BE2C (cell line): ENCODE measurements at regions not wholly inside any gene's neighbourhood (a gene's known extent, or its start where the extent isn't known, plus 50 kb on each side); places are given as distances from the start of the nearest gene placed in this dataset.

Experiments
- DNase-seq: peaks from one replicate; pipeline ENCODE4 v3.0.0-alpha.2; 2020
- H3K27me3 ChIP-seq: fragments of 250-450 bp; sonication (Bioruptor Pico); 2 replicates; pipeline ENCODE4 v1.5.1; 2020; ENCODE audit warnings: mild to moderate bottlenecking
- H3K36me3 ChIP-seq: fragments of 250-450 bp; sonication (Bioruptor Pico); 2 replicates; pipeline ENCODE4 v1.5.1; 2020; ENCODE audit warnings: mild to moderate bottlenecking
- H3K4me1 ChIP-seq: fragments of 250-450 bp; sonication (Bioruptor Pico); 2 replicates; pipeline ENCODE4 v1.5.1; 2020
- H3K4me3 ChIP-seq: 2 replicates; pipeline ENCODE4 v1.5.1; 2011; ENCODE audit warnings: low read depth, low read length
- H3K9me3 ChIP-seq: fragments of 250-450 bp; sonication (Bioruptor Pico); 2 replicates; pipeline ENCODE4 v1.5.1; 2020
- CTCF ChIP-seq: IDR thresholded peaks from 2 replicates; pipeline ENCODE4 v1.5.1; 2012; ENCODE audit warnings: mild to moderate bottlenecking, low read depth, low read length

GRCh38 chr9:7358876-7359275, 440.7 kb downstream of the DMAC1 start:
- no peak for DNase-seq
- Histone ChIP-seq H3K27me3 (no peaks in the 10 kb centered on the region), H3K4me3 (no peak overlapping the region), H3K4me1 (no peaks in the 10 kb centered on the region), H3K36me3 (no peaks in the 10 kb centered on the region), H3K9me3 (no peaks in the 10 kb centered on the region)
- TF ChIP-seq CTCF, result no peak; the same call in 1 of the 2 replicates

- Histone ChIP-seq H3K36me3 (no peaks in the 10 kb centered on the region), H3K27me3 (no peaks in the 10 kb centered on the region), H3K9me3 (no peaks in the 10 kb centered on the region), H3K4me3 (no peak overlapping the region), H3K4me1 (no peaks in the 10 kb centered on the region)
- TF ChIP-seq CTCF, result no peak
- no peak for DNase-seq
Observed at GRCh38 chr9:7354704-7355103, 444.9 kb downstream of the DMAC1 start.

GRCh38 chr9:7348692-7349091, 450.9 kb downstream of the DMAC1 start:
- Histone ChIP-seq H3K36me3 (no peaks in the 10 kb centered on the region), H3K9me3 (no peaks in the 10 kb centered on the region; the same call in 1 of the 2 replicates), H3K4me3 (no peak overlapping the region), H3K4me1 (no peaks in the 10 kb centered on the region), H3K27me3 (no peaks in the 10 kb centered on the region)
- no peak for TF ChIP-seq CTCF
- DNase-seq, result no peak

- Histone ChIP-seq H3K4me1 (no peaks in the 10 kb centered on the region), H3K36me3 (no peaks in the 10 kb centered on the region), H3K27me3 (no peaks in the 10 kb centered on the region), H3K9me3 (no peaks in the 10 kb centered on the region; the same call in 1 of the 2 replicates), H3K4me3 (no peak overlapping the region)
- DNase-seq, result no peak
- TF ChIP-seq CTCF, result no peak
Observed at GRCh38 chr9:7347556-7347955, 452.0 kb downstream of the DMAC1 start.

GRCh38 chr9:7346144-7346543, 453.4 kb downstream of the DMAC1 start:
- H3K4me3 ChIP-seq, result no peak overlapping the region
- no peaks in the 10 kb centered on the region for H3K36me3 ChIP-seq
- H3K27me3 ChIP-seq, result no peaks in the 10 kb centered on the region
- TF ChIP-seq CTCF, result no peak
- H3K4me1 ChIP-seq, result no peaks in the 10 kb centered on the region
- DNase-seq, result no peak
- H3K9me3 ChIP-seq, result no peaks in the 10 kb centered on the region; the same call in 1 of the 2 replicates

GRCh38 chr9:7342736-7343135, 456.8 kb downstream of the DMAC1 start:
- H3K4me3 ChIP-seq, result no peak overlapping the region
- H3K27me3 ChIP-seq, result no peaks in the 10 kb centered on the region
- H3K9me3 ChIP-seq, result no peaks in the 10 kb centered on the region
- H3K4me1 ChIP-seq, result no peaks in the 10 kb centered on the region
- no peak for TF ChIP-seq CTCF
- no peaks in the 10 kb centered on the region for H3K36me3 ChIP-seq
- no peak for DNase-seq
